Right cardiac atrium (tissue), 5 donors: ENCODE measurements at regions not wholly inside any gene's neighbourhood (a gene's known extent, or its start where the extent isn't known, plus 50 kb on each side); places are given as distances from the start of the nearest gene placed in this dataset.

Source experiments
- ATAC-seq, 2 donors: fragments of 200-7000 bp; cut with Tn5 transposase; one replicate each; pipeline versions ENCODE4 v1.8.0 to v1.9.1; 2020; ENCODE audit warnings: moderate library complexity in 2 of 2, mild to moderate bottlenecking in 1 of 2
- DNase-seq, 3 donors: peaks; one replicate each; pipeline ENCODE4 v3.0.0-alpha.2; 2020
- H3K27ac ChIP-seq: one replicate; pipeline ENCODE4 v1.5.1; 2013; ENCODE audit warnings: mild to moderate bottlenecking, low read length, control low read depth, moderate library complexity
- H3K27me3 ChIP-seq: one replicate; pipeline ENCODE4 v1.6.1; 2013; ENCODE audit not compliant: control insufficient read depth, insufficient read depth
- H3K4me1 ChIP-seq: one replicate; pipeline ENCODE4 v1.6.1; 2013; ENCODE audit warnings: low read length; ENCODE audit not compliant: control insufficient read depth, insufficient read depth
- H3K4me3 ChIP-seq: one replicate; pipeline ENCODE4 v1.5.1; 2013; ENCODE audit warnings: low read length, control low read depth
- H3K9me3 ChIP-seq: one replicate; pipeline ENCODE4 v1.6.1; 2013; ENCODE audit warnings: low read length; ENCODE audit not compliant: control insufficient read depth
- WGBS: extraction: QIAGEN DNeasy Blood & Tissue Kit; methylation state at CpG from one replicate; pipeline ENCODE4 v1.1.7; 2013; 5-methylcytosine and 5-hydroxymethylcytosine counted together
- intact Hi-C, 4 donors: fragments of 100-400 bp; cut with DNase I; formaldehyde crosslinking; loops; one replicate each; pipeline versions ENCODE4 v1.11.0 to v1.14.0; 2022 to 2023
- donor health status: healthy with polysubstance abuse.
- donor health status: DM: no; HTN: yes; CAD: no.
- donor health status: DM: no; HTN: no; CAD: no.
- donor health status: DM: no; HTN: yes; CAD: no; lungs with severe emphysema.
- donor health status: DM: yes; HTN: yes; CAD: no.

DNA sequence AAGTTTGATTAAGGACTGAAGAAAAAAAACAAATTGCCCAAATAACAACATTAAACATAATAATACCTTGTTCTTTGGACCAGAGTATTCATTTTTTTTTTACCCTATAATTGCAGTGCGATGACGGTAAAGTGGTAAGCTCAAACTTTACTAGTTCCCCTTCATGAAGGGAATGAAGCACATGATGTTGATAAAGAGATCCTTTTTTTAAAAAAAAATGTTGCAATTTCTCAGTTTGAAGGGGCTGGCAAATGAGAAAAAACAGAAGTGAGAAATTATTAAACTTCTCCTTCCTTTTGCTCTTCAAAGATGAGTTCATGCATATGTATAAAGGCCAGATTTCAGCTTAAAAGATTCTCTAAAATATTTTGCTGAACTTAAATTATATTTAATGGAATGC, 231.7 kb downstream of the C4orf33 start:
- H3K4me3 ChIP-seq: no peak overlapping the region
- no peaks in the 10 kb centered on the region for H3K9me3 ChIP-seq
- WGBS: 86% methylated on average over 2 of the region's 2 CpGs
- no peaks in the 10 kb centered on the region for H3K27me3 ChIP-seq
- no peak overlapping the region for H3K27ac ChIP-seq
- DNase-seq: no peak
- intact Hi-C loops: no loop called here
- no peak for ATAC-seq
- no peaks in the 10 kb centered on the region for H3K4me1 ChIP-seq

DNA sequence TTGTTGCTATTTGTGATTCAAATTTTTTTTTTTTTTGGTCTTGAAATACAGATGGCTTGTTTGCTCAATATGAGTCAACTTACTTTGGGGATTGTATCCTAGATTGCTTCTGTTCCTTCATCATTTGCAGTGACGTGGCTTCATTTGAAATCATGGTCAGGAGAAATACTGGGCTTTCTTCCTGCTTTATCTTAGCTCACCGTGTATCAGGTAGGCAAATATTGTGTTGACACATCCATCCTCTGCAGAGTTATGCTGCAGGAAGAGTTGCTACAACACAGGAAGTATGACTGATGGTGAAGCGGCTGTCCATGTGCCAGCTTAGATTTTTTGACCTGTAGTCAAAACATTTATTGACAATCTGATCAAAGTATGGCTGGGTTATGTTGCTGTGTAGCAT, 232.2 kb downstream of the C4orf33 start:
- no peaks in the 10 kb centered on the region for H3K27me3 ChIP-seq
- ATAC-seq (no peak), DNase-seq (no peak)
- WGBS: 51% methylated on average over 3 of the region's 3 CpGs
- H3K4me3 ChIP-seq: no peak overlapping the region
- H3K27ac ChIP-seq: no peak overlapping the region
- intact Hi-C loops: no loop called here
- no peaks in the 10 kb centered on the region for H3K9me3 ChIP-seq
- H3K4me1 ChIP-seq: no peaks in the 10 kb centered on the region

DNA sequence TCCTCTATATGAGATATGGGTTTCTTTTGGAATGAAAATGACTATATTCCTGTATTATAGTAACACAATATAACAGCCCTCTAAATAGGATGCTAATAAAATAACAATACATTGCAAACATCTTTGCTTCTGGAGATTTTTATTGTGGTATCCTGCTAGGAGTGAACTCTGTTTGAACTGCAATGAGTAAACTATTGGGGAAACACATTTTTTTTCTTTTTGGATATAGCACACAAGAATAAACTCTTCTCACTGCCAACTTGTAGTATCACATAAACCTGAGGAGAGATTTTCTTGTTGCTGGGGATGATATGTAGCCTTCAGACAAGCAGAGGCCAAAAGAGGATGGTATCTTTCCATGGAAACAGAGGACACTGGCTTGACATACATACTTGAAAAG, 238.2 kb downstream of the C4orf33 start:
- no peak for DNase-seq
- no peaks in the 10 kb centered on the region for H3K4me1 ChIP-seq
- H3K9me3 ChIP-seq: no peaks in the 10 kb centered on the region
- no peaks in the 10 kb centered on the region for H3K27me3 ChIP-seq
- ATAC-seq: no peak
- H3K27ac ChIP-seq: no peak overlapping the region
- intact Hi-C loops: no loop called here
- H3K4me3 ChIP-seq: no peak overlapping the region

DNA sequence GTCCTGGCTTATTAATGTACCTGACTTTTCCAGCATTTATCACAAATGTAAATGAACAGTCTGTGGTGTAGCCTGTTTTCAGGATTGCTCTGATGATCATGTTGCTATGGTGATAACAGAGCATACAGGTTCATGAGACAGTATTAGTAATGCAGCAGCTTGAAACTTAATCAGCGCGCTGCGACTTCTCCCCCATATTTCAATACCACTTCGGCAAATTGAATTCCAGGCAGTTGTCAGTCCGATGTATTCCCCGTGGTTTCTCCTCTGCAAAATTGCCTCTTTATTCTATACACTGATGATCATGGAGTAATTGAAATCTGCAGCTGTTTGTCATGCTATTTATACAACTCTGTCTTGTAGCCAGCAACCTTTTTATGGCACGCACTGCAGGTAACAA, 239.3 kb downstream of the C4orf33 start:
- Histone ChIP-seq H3K4me1 (no peaks in the 10 kb centered on the region), H3K4me3 (no peak overlapping the region), H3K27me3 (no peaks in the 10 kb centered on the region), H3K27ac (no peak overlapping the region), H3K9me3 (no peaks in the 10 kb centered on the region)
- intact Hi-C loops: no loop called here
- ATAC-seq (no peak), DNase-seq (no peak)
- 91% methylated on average over 7 of the region's 7 CpGs for WGBS

DNA sequence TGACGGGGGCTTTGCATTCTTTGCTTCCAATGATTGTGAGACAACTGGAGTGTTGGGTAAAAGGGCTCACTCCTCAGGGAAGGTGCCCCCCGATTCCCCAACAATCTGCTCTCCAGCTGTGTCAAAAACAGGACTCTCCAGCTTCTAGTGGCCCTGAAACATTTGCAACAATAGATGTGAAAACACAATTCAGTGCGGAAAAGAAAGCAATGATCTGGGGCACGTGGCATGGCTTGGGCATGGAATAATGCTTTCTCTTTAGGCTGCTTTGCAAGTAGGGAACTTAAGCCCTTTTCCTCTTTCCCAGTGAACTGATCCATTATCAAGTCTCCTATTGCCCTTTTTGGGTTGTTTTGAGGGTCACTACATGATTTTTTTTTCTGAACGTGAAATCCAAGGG, 239.9 kb downstream of the C4orf33 start:
- Histone ChIP-seq H3K9me3 (no peaks in the 10 kb centered on the region), H3K4me3 (no peak overlapping the region), H3K27me3 (no peaks in the 10 kb centered on the region), H3K4me1 (no peaks in the 10 kb centered on the region), H3K27ac (no peak overlapping the region)
- DNase-seq (no peak), ATAC-seq (no peak)
- WGBS: 64% methylated on average over 5 of the region's 5 CpGs
- intact Hi-C loops: no loop called here

DNA sequence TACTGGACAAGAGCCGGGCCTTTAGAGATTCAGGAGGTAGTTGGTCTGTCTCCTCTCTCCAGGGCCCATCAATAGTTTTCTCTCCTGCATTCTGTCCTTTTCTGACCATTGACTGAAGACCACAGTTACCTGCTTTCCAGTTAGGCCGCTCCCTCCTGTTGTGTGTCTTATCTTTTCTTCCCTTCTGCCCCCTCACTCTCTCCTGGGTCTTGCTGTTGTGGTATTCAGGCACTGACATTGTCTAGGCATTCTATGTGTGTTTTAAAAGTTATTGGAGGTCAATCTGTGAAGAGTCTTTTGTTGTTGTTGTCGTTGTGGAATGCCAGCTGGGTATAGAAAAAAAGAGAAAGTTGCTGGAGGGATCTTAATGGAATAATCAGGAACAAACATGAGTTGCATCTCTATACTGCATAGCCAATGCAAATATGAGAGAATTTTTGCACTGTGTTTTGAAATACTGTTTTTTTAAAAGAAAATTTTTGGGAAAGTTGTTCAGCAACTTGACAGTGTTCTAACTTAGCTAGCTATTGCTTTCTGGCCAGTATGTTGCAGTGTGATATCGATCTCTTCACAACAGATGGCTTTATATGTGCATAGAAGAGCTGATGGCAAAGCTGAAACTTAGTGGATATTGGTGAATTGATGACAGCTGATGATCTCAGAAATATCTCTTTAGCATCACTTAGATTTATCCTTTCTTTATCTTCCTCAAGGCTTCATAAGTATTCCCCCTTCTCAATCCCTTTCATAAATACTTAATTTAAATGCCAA, 240.7 kb downstream of the C4orf33 start:
- ATAC-seq (no peak), DNase-seq (no peak)
- intact Hi-C loops: no loop called here
- Histone ChIP-seq H3K9me3 (no peaks in the 10 kb centered on the region), H3K4me1 (no peaks in the 10 kb centered on the region), H3K4me3 (no peak overlapping the region), H3K27me3 (no peaks in the 10 kb centered on the region), H3K27ac (no peak overlapping the region)
- 82% methylated on average over 4 of the region's 4 CpGs for WGBS

DNA sequence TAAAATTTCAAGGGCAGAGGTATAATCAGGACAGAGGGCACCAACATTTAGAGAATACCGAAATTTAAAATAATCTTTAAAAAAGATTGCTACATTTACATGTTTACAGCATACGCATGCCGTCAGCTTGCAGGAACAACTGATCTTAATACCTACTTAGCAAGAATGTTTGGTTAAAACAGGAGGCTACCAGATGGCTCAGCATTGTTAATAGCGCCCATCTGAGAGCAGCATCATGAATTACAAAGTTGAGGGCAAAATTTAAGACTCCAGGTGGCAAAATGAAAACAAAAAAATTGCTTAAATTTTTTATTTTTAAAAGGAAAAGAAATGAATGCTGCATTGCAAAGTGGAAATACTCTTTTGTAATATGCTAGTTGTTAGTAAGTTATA, 241.3 kb downstream of the C4orf33 start:
- Histone ChIP-seq H3K27ac (no peak overlapping the region), H3K27me3 (no peaks in the 10 kb centered on the region), H3K4me3 (no peak overlapping the region), H3K4me1 (no peaks in the 10 kb centered on the region), H3K9me3 (no peaks in the 10 kb centered on the region)
- ATAC-seq (no peak), DNase-seq (no peak)
- intact Hi-C loops: no loop called here
- WGBS: 90% methylated on average over 4 of the region's 4 CpGs

DNA sequence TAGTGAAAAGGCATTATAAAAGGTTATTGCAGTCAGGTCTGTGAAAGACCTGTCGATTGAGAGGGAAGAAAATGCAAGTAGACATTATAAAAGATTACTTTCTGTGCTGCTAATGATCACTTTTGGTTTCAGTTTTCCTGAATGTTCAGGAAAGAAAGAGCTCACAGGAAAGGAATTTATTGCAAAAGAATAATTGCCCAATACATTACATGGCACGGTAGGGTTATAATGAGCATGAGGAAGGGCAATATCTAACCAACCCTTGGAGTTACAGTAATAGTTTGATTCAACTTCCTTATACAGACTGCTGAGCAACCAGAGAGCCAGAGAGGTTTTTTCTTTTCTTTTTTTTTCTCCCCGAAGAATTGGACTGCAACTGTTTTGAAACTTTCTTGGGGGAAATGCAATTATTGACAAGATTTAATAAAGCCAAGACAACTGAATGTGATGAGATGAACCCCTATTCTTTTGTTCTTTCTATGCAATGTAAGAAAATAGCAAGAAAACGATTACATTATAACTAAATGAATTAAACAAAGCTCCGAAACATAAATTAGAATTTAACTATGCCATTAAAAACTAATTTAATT, 247.0 kb downstream of the C4orf33 start:
- intact Hi-C loops: no loop called here
- H3K4me1 ChIP-seq: no peaks in the 10 kb centered on the region
- H3K27ac ChIP-seq: no peak overlapping the region
- peak overlapping the region; percentile 15 for H3K4me3 ChIP-seq
- ATAC-seq (peak; percentile 81 to 91), DNase-seq (no peak)
- no peaks in the 10 kb centered on the region for H3K9me3 ChIP-seq
- H3K27me3 ChIP-seq: no peaks in the 10 kb centered on the region
- WGBS: 40% methylated on average over 5 of the region's 5 CpGs

DNA sequence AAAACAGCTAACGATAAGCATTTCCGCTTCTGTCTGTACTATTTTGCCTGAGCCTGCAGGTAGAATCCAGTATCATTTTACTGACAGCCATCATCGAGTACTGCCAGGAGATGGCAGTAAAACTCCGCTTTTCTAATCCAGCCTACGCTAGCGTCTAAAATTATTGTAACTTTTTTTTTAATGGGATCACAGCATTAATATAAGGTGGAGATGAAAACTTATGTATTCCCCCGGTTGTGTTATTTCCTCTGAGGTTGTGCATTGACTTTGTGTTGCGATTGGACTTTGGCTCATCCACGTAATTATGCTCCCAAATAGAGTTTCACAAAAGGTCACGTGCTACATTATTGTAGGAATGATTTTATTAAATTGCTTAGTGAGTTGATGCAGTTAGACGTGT, 248.1 kb downstream of the C4orf33 start:
- 28% methylated on average over 11 of the region's 11 CpGs for WGBS
- intact Hi-C loops: no loop called here
- Histone ChIP-seq H3K4me3 (no peak overlapping the region), H3K27me3 (no peaks in the 10 kb centered on the region), H3K9me3 (no peaks in the 10 kb centered on the region), H3K4me1 (no peaks in the 10 kb centered on the region), H3K27ac (no peak overlapping the region)
- ATAC-seq (no peak), DNase-seq (no peak)

DNA sequence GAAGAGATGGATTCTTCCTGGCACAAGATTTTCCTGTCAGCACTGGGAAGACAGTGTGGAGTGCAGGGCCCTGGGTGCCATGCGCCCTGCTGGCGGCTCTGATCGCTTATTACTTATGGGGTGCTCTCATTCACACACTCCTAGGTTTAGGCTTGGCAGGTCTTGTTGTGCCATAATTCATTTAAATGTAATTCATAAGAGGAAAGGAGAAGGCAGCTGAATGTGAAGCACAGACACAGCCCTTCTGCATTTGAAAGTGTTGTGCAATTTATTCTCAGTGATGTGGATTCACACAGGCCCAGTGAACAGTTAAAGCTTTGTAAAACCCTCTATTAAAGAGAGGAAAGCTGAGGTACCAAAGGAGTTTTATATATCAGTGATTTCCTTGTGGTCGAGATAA, 249.7 kb downstream of the C4orf33 start:
- ATAC-seq: no peak
- H3K27me3 ChIP-seq: no peaks in the 10 kb centered on the region
- H3K4me1 ChIP-seq: no peaks in the 10 kb centered on the region
- no peak overlapping the region for H3K27ac ChIP-seq
- intact Hi-C loops: no loop called here
- no peaks in the 10 kb centered on the region for H3K9me3 ChIP-seq
- H3K4me3 ChIP-seq: no peak overlapping the region
- DNase-seq: no peak
- 88% methylated on average over 4 of the region's 4 CpGs for WGBS

DNA sequence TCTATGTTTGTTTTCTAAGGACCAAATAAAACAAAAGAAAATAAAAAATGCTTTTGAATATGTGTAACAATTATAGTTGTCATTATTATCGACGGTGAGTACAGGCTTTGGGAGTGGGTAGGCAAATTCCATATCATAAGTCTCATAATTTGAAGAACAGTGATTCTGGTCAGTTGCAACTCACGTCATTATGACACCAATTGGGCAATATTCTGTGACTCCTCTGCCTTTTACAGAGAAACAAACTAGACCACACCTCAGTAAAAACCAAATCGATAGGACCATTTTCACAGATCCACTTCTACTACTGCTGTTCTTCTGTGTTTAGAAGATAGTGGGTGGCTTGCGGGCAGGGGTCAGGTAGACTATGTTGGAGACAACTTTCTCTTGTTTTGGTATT, 250.1 kb downstream of the C4orf33 start:
- intact Hi-C loops: no loop called here
- WGBS: 82% methylated on average over 5 of the region's 5 CpGs
- no peaks in the 10 kb centered on the region for H3K27me3 ChIP-seq
- no peak overlapping the region for H3K27ac ChIP-seq
- H3K9me3 ChIP-seq: no peaks in the 10 kb centered on the region
- H3K4me1 ChIP-seq: no peaks in the 10 kb centered on the region
- DNase-seq (no peak), ATAC-seq (no peak)
- no peak overlapping the region for H3K4me3 ChIP-seq

DNA sequence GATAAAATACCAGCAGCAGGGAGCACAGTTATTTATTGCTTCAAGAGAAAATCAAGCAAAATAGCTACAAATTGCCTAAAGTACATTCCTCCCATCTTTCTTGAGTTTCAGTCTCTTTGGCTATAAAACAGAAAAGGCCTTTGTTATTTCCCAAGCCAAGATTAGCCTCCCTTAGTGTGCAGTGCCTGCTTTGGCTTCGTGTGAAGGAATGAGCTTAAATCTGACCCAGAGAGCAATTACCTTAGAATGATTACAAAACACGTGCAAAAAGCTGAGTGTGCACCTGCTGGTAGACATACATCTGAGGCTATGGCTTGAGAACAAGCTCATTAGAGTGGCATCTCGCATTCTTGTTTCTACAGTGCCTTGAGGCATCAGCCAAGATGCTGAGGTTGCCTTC, 250.8 kb downstream of the C4orf33 start:
- no peaks in the 10 kb centered on the region for H3K9me3 ChIP-seq
- no peak overlapping the region for H3K4me3 ChIP-seq
- no peak for DNase-seq
- H3K27ac ChIP-seq: no peak overlapping the region
- ATAC-seq: no peak
- WGBS: 58% methylated on average over 3 of the region's 3 CpGs
- no peaks in the 10 kb centered on the region for H3K27me3 ChIP-seq
- no peaks in the 10 kb centered on the region for H3K4me1 ChIP-seq
- intact Hi-C loops: no loop called here
